Keratinocyte (primary cell): ENCODE measurements at regions not wholly inside any gene's neighbourhood (a gene's known extent, or its start where the extent isn't known, plus 50 kb on each side); places are given as distances from the start of the nearest gene placed in this dataset.

ENCODE experiments used
- DNase-seq: peaks from one replicate; pipeline ENCODE4 v3.0.0-alpha.2; 2011; ENCODE audit warnings: low read depth, missing footprints, low spot score
- FAIRE-seq: peaks from 2 replicates; lab custom pipeline; 2011; peaks lifted over from hg19 to GRCh38; lab: Jason Lieb, UNC
- H2AFZ ChIP-seq: 2 replicates; pipeline ENCODE4 v1.6.0; 2012; ENCODE audit warnings: low read length, control low read depth, inconsistent platforms; ENCODE audit not compliant: control insufficient read depth
- H3K27ac ChIP-seq: 2 replicates; pipeline ENCODE4 v1.5.1; 2011; ENCODE audit warnings: low read length; ENCODE audit not compliant: control insufficient read depth, insufficient read depth
- H3K27me3 ChIP-seq: 3 replicates; pipeline ENCODE4 v1.6.0; 2011; ENCODE audit warnings: low read length; ENCODE audit not compliant: control insufficient read depth, insufficient read depth; ENCODE audit errors: extremely low read depth
- H3K36me3 ChIP-seq, 2 experiments: 2 replicates in 1 of 2; 3 replicates in 1 of 2; pipeline ENCODE4 v1.5.1; 2011; ENCODE audit warnings: low read length in 2 of 2, mild to moderate bottlenecking in 1 of 2; ENCODE audit not compliant: control insufficient read depth in 2 of 2, insufficient read depth in 2 of 2; ENCODE audit errors: extremely low read depth in 1 of 2
- H3K4me1 ChIP-seq: 3 replicates; pipeline ENCODE4 v1.5.1; 2011; ENCODE audit warnings: low read length; ENCODE audit not compliant: control insufficient read depth, insufficient read depth; ENCODE audit errors: extremely low read depth
- H3K4me2 ChIP-seq: 3 replicates; pipeline ENCODE4 v1.6.0; 2011; ENCODE audit warnings: low read depth, low read length; ENCODE audit not compliant: control insufficient read depth, insufficient read depth; ENCODE audit errors: extremely low read depth
- H3K4me3 ChIP-seq, 3 experiments: fragments of 200-600 bp in 1 of 3; sonication (generic) in 1 of 3; 2 replicates in 2 of 3; 3 replicates in 1 of 3; pipeline ENCODE4 v1.5.1; 2011 to 2016; ENCODE audit warnings: low read length in 3 of 3, mild to moderate bottlenecking in 3 of 3, control low read depth in 2 of 3, inconsistent platforms in 1 of 3, low read depth in 1 of 3, mixed read lengths in 1 of 3, mixed run types in 1 of 3, moderate library complexity in 1 of 3; ENCODE audit not compliant: control insufficient read depth in 2 of 3, insufficient read depth in 2 of 3; ENCODE audit errors: extremely low read depth in 1 of 3
- H3K79me2 ChIP-seq: 2 replicates; pipeline ENCODE4 v1.6.0; 2012; ENCODE audit warnings: low read length; ENCODE audit not compliant: control insufficient read depth, insufficient read depth
- H3K9ac ChIP-seq: 3 replicates; pipeline ENCODE4 v1.6.0; 2011; ENCODE audit warnings: low read length; ENCODE audit not compliant: control insufficient read depth, insufficient read depth; ENCODE audit errors: extremely low read depth
- H3K9me1 ChIP-seq: 3 replicates; pipeline ENCODE4 v1.6.0; 2011; ENCODE audit warnings: low read length; ENCODE audit not compliant: control insufficient read depth, insufficient read depth; ENCODE audit errors: extremely low read depth
- H3K9me3 ChIP-seq: 2 replicates; pipeline ENCODE4 v1.5.1; 2012; ENCODE audit warnings: low read depth, low read length; ENCODE audit not compliant: control insufficient read depth
- H4K20me1 ChIP-seq: 3 replicates; pipeline ENCODE4 v1.6.0; 2011; ENCODE audit warnings: low read length; ENCODE audit not compliant: control insufficient read depth, insufficient read depth; ENCODE audit errors: extremely low read depth
- CTCF ChIP-seq, 3 experiments: IDR thresholded peaks in 1 of 3; conservative IDR thresholded peaks in 1 of 3; optimal IDR thresholded peaks in 1 of 3; 2 replicates in 2 of 3; 3 replicates in 1 of 3; pipeline versions ENCODE3 to v1.5.1; 2011; ENCODE audit warnings: low read length in 3 of 3, mild to moderate bottlenecking in 3 of 3, moderate library complexity in 2 of 3, control low read depth in 1 of 3, inconsistent platforms in 1 of 3; ENCODE audit not compliant: insufficient read depth in 2 of 3; ENCODE audit errors: extremely low read depth in 1 of 3
- EZH2 ChIP-seq: IDR thresholded peaks from one replicate; pipeline ENCODE4 v1.6.1; 2012; ENCODE audit warnings: inconsistent platforms, mild to moderate bottlenecking, low read length, moderate library complexity
- dilution Hi-C: fragments of 300-500 bp; cut with MboI; formaldehyde crosslinking; loops from one replicate; pipeline ENCODE4 v1.7.0; 2020; ENCODE audit warnings: low sequenced_read_pairs; ENCODE audit not compliant: extremely low pct_ligation_motif_present

DNA sequence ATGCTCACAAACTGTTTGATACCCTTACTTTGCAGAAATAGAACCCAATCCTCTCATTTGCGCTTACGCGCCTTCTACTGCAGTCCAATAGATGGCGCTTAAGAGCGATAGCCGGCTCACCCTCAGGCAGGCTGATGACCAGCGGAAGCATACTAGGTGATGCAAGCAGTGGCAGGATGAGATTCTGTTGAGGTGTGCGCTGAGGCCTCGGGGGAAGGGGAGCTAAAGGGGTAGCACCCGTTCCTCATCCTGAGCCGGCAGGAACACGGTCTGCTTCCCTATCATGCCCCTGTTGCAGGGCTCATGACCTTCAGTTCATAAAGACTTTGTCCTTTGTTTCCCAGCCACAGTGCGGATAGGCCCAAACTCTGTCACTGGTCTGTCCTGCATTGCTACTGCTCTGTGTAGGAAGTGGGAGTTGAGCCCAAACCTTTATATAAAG lies 628.9 kb downstream of the TLL1 start:
- Histone ChIP-seq H3K27me3 (no peaks in the 10 kb centered on the region), H3K9me1 (no peaks in the 10 kb centered on the region), H3K4me3 (no peak overlapping the region), H3K79me2 (no peaks in the 10 kb centered on the region), H4K20me1 (no peaks in the 10 kb centered on the region), H3K4me1 (no peaks in the 10 kb centered on the region), H3K36me3 (no peaks in the 10 kb centered on the region), H3K9ac (no peak overlapping the region), H3K27ac (no peak overlapping the region), H2AFZ (no peak overlapping the region), H3K4me2 (no peak overlapping the region), H3K9me3 (no peaks in the 10 kb centered on the region)
- DNase-seq, result no peak
- no peak for FAIRE-seq
- TF ChIP-seq CTCF (optimal IDR thresholded peaks at IDR 0.05 in 1 of 3, IDR thresholded peaks at IDR 0.05 in 1 of 3, conservative IDR thresholded peaks at IDR 0.05 in 1 of 3; ENCODE audit: extremely low read depth in 1 of 3, insufficient read depth in 2 of 3, low read length in 3 of 3) (peak; percentile 44 to 67 (median 56)), EZH2 (no peak)
- dilution Hi-C loops, result no loop called here

DNA sequence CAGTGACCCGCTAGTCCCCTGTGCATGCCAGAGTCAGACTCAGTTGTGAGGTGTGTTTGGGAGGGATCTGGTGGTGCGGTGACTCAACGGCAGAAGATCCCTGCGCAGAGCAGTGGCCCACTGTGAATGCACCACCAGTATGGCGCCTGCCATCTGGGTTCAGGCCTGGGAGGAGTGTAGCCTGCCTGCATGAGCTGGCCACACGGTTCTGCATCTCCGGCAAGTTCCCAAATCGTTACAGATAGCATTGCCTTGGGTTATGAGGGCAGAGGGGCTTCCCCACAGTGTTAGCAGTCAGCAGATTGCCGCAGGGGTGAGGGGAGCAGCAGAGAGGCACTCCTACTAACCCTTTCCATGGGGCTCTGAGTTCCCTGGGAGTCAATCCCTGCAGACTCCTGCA lies 629.6 kb downstream of the TLL1 start:
- no peak for TF ChIP-seq CTCF (optimal IDR thresholded peaks at IDR 0.05 in 1 of 3, IDR thresholded peaks at IDR 0.05 in 1 of 3, conservative IDR thresholded peaks at IDR 0.05 in 1 of 3; ENCODE audit: extremely low read depth in 1 of 3, insufficient read depth in 2 of 3, low read length in 3 of 3)
- no peak for TF ChIP-seq EZH2

More for the DNA sequence above, 629.6 kb downstream of the TLL1 start:
- Histone ChIP-seq H3K4me3 (no peak overlapping the region), H3K79me2 (no peaks in the 10 kb centered on the region), H3K36me3 (no peaks in the 10 kb centered on the region), H3K27ac (no peak overlapping the region), H3K4me1 (no peaks in the 10 kb centered on the region), H3K9me1 (no peaks in the 10 kb centered on the region), H2AFZ (no peak overlapping the region), H4K20me1 (no peaks in the 10 kb centered on the region), H3K9ac (no peak overlapping the region), H3K27me3 (no peaks in the 10 kb centered on the region), H3K4me2 (no peak overlapping the region), H3K9me3 (no peaks in the 10 kb centered on the region)
- FAIRE-seq (no peak), DNase-seq (no peak)
- dilution Hi-C loops, result no loop called here
